22Rv1 (cell line): ENCODE measurements at regions not wholly inside any gene's neighbourhood (a gene's known extent, or its start where the extent isn't known, plus 50 kb on each side); places are given as distances from the start of the nearest gene placed in this dataset.
A peak's percentile ranks its signal among the peaks of the same experiment; 100 is the strongest.

Experiments
- H3K27ac ChIP-seq: fragments of 450-650 bp; 2 replicates; pipeline ENCODE4 v1.5.1; 2017
- CTCF ChIP-seq: fragments of 450-650 bp; IDR thresholded peaks from 2 replicates; pipeline ENCODE4 v1.5.1; 2017; ENCODE audit warnings: mild to moderate bottlenecking
- ZFX ChIP-seq: fragments of 450-650 bp; IDR thresholded peaks from 2 replicates; pipeline ENCODE4 v1.6.1; 2017; ENCODE audit warnings: antibody characterized with exemption, borderline replicate concordance

- TF ChIP-seq ZFX (no peak), CTCF (no peak)
- H3K27ac ChIP-seq = no peak overlapping the region
Measured at GRCh38 chr6:113633638-113634037, 223.5 kb upstream of the MARCKS start.

GRCh38 chr6:113634352-113635163 is 222.6 kb upstream of the MARCKS start:
- H3K27ac ChIP-seq = peak overlapping the region; percentile 91
- TF ChIP-seq CTCF (no peak), ZFX (no peak)

- peak overlapping the region; percentile 91 for H3K27ac ChIP-seq
Measured at GRCh38 chr6:113635222-113635986, 221.7 kb upstream of the MARCKS start.

GRCh38 chr6:113636357-113636824 is 220.8 kb upstream of the MARCKS start:
- peak overlapping the region; percentile 91 for H3K27ac ChIP-seq
- no peak for TF ChIP-seq ZFX
- TF ChIP-seq CTCF = no peak

More at GRCh38 chr6:113635222-113635986, 221.7 kb upstream of the MARCKS start:
- TF ChIP-seq CTCF (no peak), ZFX (no peak)

GRCh38 chr6:113640051-113640450 is 217.1 kb upstream of the MARCKS start:
- H3K27ac ChIP-seq = peak overlapping the region; percentile 65
- no peak for TF ChIP-seq CTCF
- TF ChIP-seq ZFX = no peak

- TF ChIP-seq CTCF (no peak), ZFX (no peak)
- peak overlapping the region; percentile 97 for H3K27ac ChIP-seq
Measured at GRCh38 chr6:113642001-113642713, 215.0 kb upstream of the MARCKS start.
